ENCODE measurements at regions not wholly inside any gene's neighbourhood (a gene's known extent, or its start where the extent isn't known, plus 50 kb on each side); places are given as distances from the start of the nearest gene placed in this dataset.

- Histone ChIP-seq H4K8ac (ENCODE audit: extremely low read depth, insufficient read depth, low read length) (no peak overlapping the region), H2BK15ac (ENCODE audit: low read length) (no peak overlapping the region)
- FAIRE-seq, result no peak
- TF ChIP-seq ZNF274 (IDR thresholded peaks at IDR 0.05; ENCODE audit: borderline replicate concordance, extremely low read depth, low read length), result no peak
These were observed 103.7 kb downstream of the SKIDA1 start for GRCh38 chr10:21421794-21422193.

More at GRCh38 chr10:21421794-21422193, 103.7 kb downstream of the SKIDA1 start:
- H2BK120ac ChIP-seq (replicated peaks; ENCODE audit: low read depth, low read length), result no peak overlapping the region
- H2BK5ac ChIP-seq (ENCODE audit: low read depth, low read length), result no peak overlapping the region
- no peak overlapping the region for H4K5ac ChIP-seq (ENCODE audit: insufficient read length, low read depth, low read length)
- no peaks in the 10 kb centered on the region for H3K79me2 ChIP-seq (ENCODE audit: control insufficient read depth in 1 of 2, insufficient read depth in 2 of 2, low read length in 2 of 2)
- H3K23ac ChIP-seq (ENCODE audit: insufficient read length), result no peak overlapping the region
- H3K4me2 ChIP-seq (ENCODE audit: insufficient read depth in 1 of 2, low read depth in 2 of 2, low read length in 2 of 2), result no peak overlapping the region
- no peak overlapping the region for H2BK20ac ChIP-seq (ENCODE audit: low read length)
- no peak overlapping the region for H3K56ac ChIP-seq (replicated peaks; ENCODE audit: insufficient read length, low read depth, low read length)
- ChIA-PET POLR2A (ENCODE audit: partially characterized antibody) (interaction anchor here (1.0 to 1.4 kb wide), 2 partner anchors 58 to 72 kb away, joined by 3 to 5 read pairs; no protein-coding TSS in a partner anchor), CTCF (ENCODE audit: partially characterized antibody) (interaction anchor here (1.5 kb wide), 1 partner anchor 143 kb away, joined by 3 read pairs; no protein-coding TSS in a partner anchor)
- no peak overlapping the region for H3K4ac ChIP-seq (replicated peaks; ENCODE audit: insufficient read length, low read depth, low read length)
- H3K9ac ChIP-seq (replicated peaks in 1 of 4; ENCODE audit: extremely low read depth in 1 of 4, low read depth in 3 of 4, low read length in 3 of 4), result no peak overlapping the region
- H3K14ac ChIP-seq (ENCODE audit: insufficient read length), result no peak overlapping the region
- no peak overlapping the region for H3K27ac ChIP-seq (ENCODE audit: low read depth, low read length)
- H3K23me2 ChIP-seq (ENCODE audit: low read depth, low read length), result no peaks in the 10 kb centered on the region
- 87% methylated on average over 4 of the region's 4 CpGs; no CpG with 5 or more reads in 1 of the 2 experiments for WGBS, 2 experiments (ENCODE audit: extremely low coverage in 1 of 2, insufficient coverage in 1 of 2, insufficient read length in 1 of 2, insufficient replicate concordance in 2 of 2, low coverage in 1 of 2, low lambda C conversion rate in 2 of 2, missing lambda C conversion rate in 1 of 2)
- H4K91ac ChIP-seq (replicated peaks; ENCODE audit: insufficient read length, low read length), result no peak overlapping the region
- peaks cover 0 to 9% (median 2%) of the 10 kb centered on the region in 4 experiments; a peak in 3 of 7 replicates for H3K4me1 ChIP-seq (replicated peaks in 1 of 4; ENCODE audit: control insufficient read depth in 3 of 4, insufficient read depth in 4 of 4, low read length in 3 of 4)
- no peaks in the 10 kb centered on the region for H4K20me1 ChIP-seq (replicated peaks in 1 of 2; ENCODE audit: control insufficient read depth in 1 of 2, insufficient read depth in 2 of 2, low read length in 2 of 2)
- DNase-seq (ENCODE audit: low read depth in 1 of 2, low spot score in 2 of 2), result no peak
- H3K4me3 ChIP-seq (ENCODE audit: extremely low read depth in 1 of 4, insufficient read depth in 2 of 4, low read depth in 3 of 4, low read length in 4 of 4), result no peak overlapping the region
- H3K9me3 ChIP-seq (ENCODE audit: insufficient read depth in 2 of 2, low read depth in 1 of 2, low read length in 1 of 2), result peaks cover 3 to 5% of the 10 kb centered on the region in 2 experiments; a peak in 3 of 4 replicates
- no peak overlapping the region for H3K18ac ChIP-seq (ENCODE audit: extremely low read depth, low read length)
- no peaks in the 10 kb centered on the region; a peak in 1 of 7 replicates for H3K27me3 ChIP-seq (replicated peaks in 1 of 4; ENCODE audit: control insufficient read depth in 3 of 4, extremely low read depth in 1 of 4, insufficient read depth in 3 of 4, low read length in 3 of 4)
- H3K79me1 ChIP-seq (ENCODE audit: low read depth, low read length), result no peaks in the 10 kb centered on the region
- H2AFZ ChIP-seq (ENCODE audit: low read length), result no peak overlapping the region
- no peak overlapping the region for H2AK5ac ChIP-seq (ENCODE audit: low read depth, low read length)
- H2BK12ac ChIP-seq (ENCODE audit: low read depth, low read length), result no peak overlapping the region
- H3K36me3 ChIP-seq (ENCODE audit: control insufficient read depth in 2 of 4, insufficient read depth in 4 of 4, low read length in 3 of 4), result no peaks in the 10 kb centered on the region
